ENCODE measurements at regions not wholly inside any gene's neighbourhood (a gene's known extent, or its start where the extent isn't known, plus 50 kb on each side); places are given as distances from the start of the nearest gene placed in this dataset.
"Not testable (repeated sequence)": the region's sequence is repeated elsewhere in the genome, so short reads cannot be mapped to it uniquely, and the experiment has no call there.

DNA sequence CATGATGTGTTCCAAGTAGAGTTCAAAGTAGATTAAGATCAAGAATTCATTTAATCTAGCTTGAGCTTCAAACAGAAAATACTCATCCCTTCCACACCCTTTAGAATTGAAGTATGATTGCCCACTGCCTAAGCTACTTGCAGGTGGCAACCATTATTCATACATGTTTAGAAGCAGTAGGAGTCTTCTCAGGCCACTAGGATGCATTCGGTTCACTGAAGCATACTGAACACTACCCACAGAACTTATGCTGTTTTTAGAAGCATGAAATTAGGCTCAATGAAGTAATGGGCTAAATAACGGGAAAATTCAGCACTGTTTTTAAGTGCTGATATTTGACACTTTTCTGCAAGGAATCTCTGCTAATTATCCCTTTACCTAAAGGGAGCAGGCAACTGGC, 263.4 kb downstream of the DEPDC1B start:
- no peaks in the 10 kb centered on the region for H4K20me1 ChIP-seq (ENCODE audit: insufficient read depth)
- H3K36me3 ChIP-seq (ENCODE audit: low read depth): no peaks in the 10 kb centered on the region
- no peak overlapping the region for H3K9ac ChIP-seq
- in situ Hi-C loops (cut with MboI): no loop called here
- no peak overlapping the region for H3K4me3 ChIP-seq
- TF ChIP-seq EZH2 (IDR thresholded peaks at IDR 0.05; ENCODE audit: insufficient read depth, poor library complexity, severe bottlenecking): no peak
- no peak for TF ChIP-seq EZH2phosphoT487 (IDR thresholded peaks at IDR 0.05; ENCODE audit: insufficient read depth, low read depth)
- H3K79me2 ChIP-seq (ENCODE audit: insufficient read depth): no peaks in the 10 kb centered on the region
- no peak overlapping the region for H3K4me2 ChIP-seq (ENCODE audit: unreplicated experiment)
- no peaks in the 10 kb centered on the region for H3K4me1 ChIP-seq (ENCODE audit: insufficient read depth)
- no peak overlapping the region for H2AFZ ChIP-seq
- no peak overlapping the region for H3K27ac ChIP-seq
- no peaks in the 10 kb centered on the region for H3K9me3 ChIP-seq (ENCODE audit: low read depth)
- H3F3A ChIP-seq (ENCODE audit: insufficient read depth): no peaks in the 10 kb centered on the region
- H3K27me3 ChIP-seq (replicated peaks; ENCODE audit: insufficient read depth): no peaks in the 10 kb centered on the region
- DNase-seq: no peak
- 14 to 20% methylated on average over 2 of the region's 2 CpGs for WGBS, 2 experiments (ENCODE audit: low coverage in 1 of 2, low lambda C conversion rate in 2 of 2, missing lambda C conversion rate in 2 of 2)
- H3K9me2 ChIP-seq (ENCODE audit: insufficient read depth): no peaks in the 10 kb centered on the region

DNA sequence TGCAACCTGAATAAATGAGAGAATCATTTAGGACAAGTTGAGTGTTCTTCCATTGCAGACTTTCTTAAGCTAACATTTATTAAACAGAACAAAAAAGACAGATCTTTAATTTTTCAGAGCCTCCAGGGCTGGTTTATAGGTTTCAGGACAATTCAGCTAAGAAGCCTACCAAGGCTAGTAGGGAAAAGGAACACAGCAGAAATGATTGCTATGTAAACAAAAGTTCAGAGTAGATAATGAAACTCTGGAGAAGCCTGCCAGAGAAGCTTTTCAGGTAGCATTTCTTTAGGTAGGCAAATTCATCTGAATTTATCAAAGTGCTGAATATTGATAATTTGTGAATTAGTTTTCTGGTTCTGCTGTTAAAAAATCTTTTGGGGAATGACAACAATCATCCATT, 264.2 kb downstream of the DEPDC1B start:
- Histone ChIP-seq H3F3A (ENCODE audit: insufficient read depth) (no peaks in the 10 kb centered on the region), H3K9me2 (ENCODE audit: insufficient read depth) (no peaks in the 10 kb centered on the region), H3K27me3 (replicated peaks; ENCODE audit: insufficient read depth) (no peaks in the 10 kb centered on the region), H3K4me2 (ENCODE audit: unreplicated experiment) (no peak overlapping the region), H3K27ac (no peak overlapping the region), H3K9me3 (ENCODE audit: low read depth) (no peaks in the 10 kb centered on the region), H3K9ac (no peak overlapping the region), H3K4me3 (no peak overlapping the region), H4K20me1 (ENCODE audit: insufficient read depth) (no peaks in the 10 kb centered on the region), H3K36me3 (ENCODE audit: low read depth) (no peaks in the 10 kb centered on the region), H2AFZ (no peak overlapping the region), H3K4me1 (ENCODE audit: insufficient read depth) (no peaks in the 10 kb centered on the region), H3K79me2 (ENCODE audit: insufficient read depth) (no peaks in the 10 kb centered on the region)
- in situ Hi-C loops (cut with MboI): no loop called here
- DNase-seq: no peak
- TF ChIP-seq EZH2phosphoT487 (IDR thresholded peaks at IDR 0.05; ENCODE audit: insufficient read depth, low read depth) (no peak), EZH2 (IDR thresholded peaks at IDR 0.05; ENCODE audit: insufficient read depth, poor library complexity, severe bottlenecking) (no peak)

DNA sequence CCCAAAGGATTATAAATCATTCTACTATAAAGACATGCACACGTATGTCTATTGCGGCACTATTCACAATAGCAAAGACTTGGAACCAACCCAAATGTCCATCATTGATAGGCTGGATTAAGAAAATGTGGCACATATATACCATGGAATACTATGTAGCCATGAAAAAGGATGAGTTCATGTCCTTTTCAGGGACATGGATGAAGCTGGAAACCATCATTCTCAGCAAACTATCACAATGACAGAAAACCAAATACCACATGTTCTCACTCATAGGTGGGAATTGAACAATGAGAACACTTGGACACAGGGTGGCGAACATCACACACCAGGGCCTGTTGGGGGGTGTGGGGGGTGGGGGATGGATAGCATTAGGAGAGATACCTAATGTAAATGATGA, 273.8 kb downstream of the DEPDC1B start:
- H3K9ac ChIP-seq; H3F3A ChIP-seq (ENCODE audit: insufficient read depth); H3K27ac ChIP-seq; H3K4me2 ChIP-seq (ENCODE audit: unreplicated experiment); H3K27me3 ChIP-seq (replicated peaks; ENCODE audit: insufficient read depth); H4K20me1 ChIP-seq (ENCODE audit: insufficient read depth); DNase-seq; H3K4me1 ChIP-seq (ENCODE audit: insufficient read depth); H2AFZ ChIP-seq; H3K79me2 ChIP-seq (ENCODE audit: insufficient read depth); in situ Hi-C loops (cut with MboI); H3K9me3 ChIP-seq (ENCODE audit: low read depth); H3K36me3 ChIP-seq (ENCODE audit: low read depth); H3K4me3 ChIP-seq; H3K9me2 ChIP-seq (ENCODE audit: insufficient read depth): not testable (repeated sequence)
- 57 to 77% methylated on average over 3 of the region's 3 CpGs for WGBS, 2 experiments (ENCODE audit: low coverage in 1 of 2, low lambda C conversion rate in 2 of 2, missing lambda C conversion rate in 2 of 2)

GRCh38 chr5:60420773-60421172, 279.2 kb downstream of the DEPDC1B start:
- H4K20me1 ChIP-seq (ENCODE audit: insufficient read depth); H3K27me3 ChIP-seq (replicated peaks; ENCODE audit: insufficient read depth); H3K36me3 ChIP-seq (ENCODE audit: low read depth); H3F3A ChIP-seq (ENCODE audit: insufficient read depth); H3K4me3 ChIP-seq; H3K9ac ChIP-seq; H3K79me2 ChIP-seq (ENCODE audit: insufficient read depth); H2AFZ ChIP-seq; DNase-seq; H3K27ac ChIP-seq; H3K4me2 ChIP-seq (ENCODE audit: unreplicated experiment); H3K9me2 ChIP-seq (ENCODE audit: insufficient read depth); in situ Hi-C loops (cut with MboI); H3K9me3 ChIP-seq (ENCODE audit: low read depth); H3K4me1 ChIP-seq (ENCODE audit: insufficient read depth): not testable (repeated sequence)
- WGBS, 2 experiments (ENCODE audit: low coverage in 1 of 2, low lambda C conversion rate in 2 of 2, missing lambda C conversion rate in 2 of 2): 26 to 27% methylated on average over 3 of the region's 3 CpGs

DNA sequence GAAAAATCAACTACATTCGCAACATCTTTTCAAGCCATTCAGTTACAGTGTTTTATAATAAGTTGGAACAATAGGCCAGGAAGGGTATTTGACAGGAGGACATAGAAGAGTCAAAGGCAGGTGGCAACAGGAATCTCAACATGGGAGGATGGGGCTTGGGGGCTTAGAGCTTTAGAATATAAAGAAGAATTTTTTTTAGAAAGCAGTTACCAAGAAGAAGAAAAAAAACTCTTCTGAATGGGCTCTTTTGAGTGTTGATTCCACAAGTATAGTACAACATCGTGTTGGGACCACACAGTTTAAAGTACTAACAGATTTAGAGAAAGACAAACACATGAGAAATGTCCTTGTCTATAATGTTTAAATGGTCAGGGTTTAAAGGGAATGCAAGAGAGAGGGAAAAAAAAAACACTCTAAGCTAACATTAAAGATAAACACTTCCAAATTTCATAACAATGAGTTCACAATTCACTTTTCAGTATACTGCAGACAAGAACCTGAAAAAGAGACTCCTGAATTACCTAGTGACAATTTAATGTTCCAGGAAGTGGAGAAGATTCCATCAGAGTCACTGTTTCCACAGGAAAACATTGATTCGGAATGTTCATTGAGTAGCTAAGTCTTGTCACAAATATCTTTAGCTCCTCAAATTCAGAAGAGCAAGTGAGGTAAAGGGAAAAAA, 282.3 kb downstream of the DEPDC1B start:
- in situ Hi-C loops (cut with MboI): no loop called here
- Histone ChIP-seq H4K20me1 (ENCODE audit: insufficient read depth) (no peaks in the 10 kb centered on the region), H3K9ac (no peak overlapping the region), H3K9me3 (ENCODE audit: low read depth) (no peaks in the 10 kb centered on the region), H3K27me3 (replicated peaks; ENCODE audit: insufficient read depth) (no peaks in the 10 kb centered on the region), H2AFZ (no peak overlapping the region), H3K79me2 (ENCODE audit: insufficient read depth) (no peaks in the 10 kb centered on the region), H3K4me3 (no peak overlapping the region), H3K36me3 (ENCODE audit: low read depth) (no peaks in the 10 kb centered on the region), H3K9me2 (ENCODE audit: insufficient read depth) (no peaks in the 10 kb centered on the region), H3F3A (ENCODE audit: insufficient read depth) (no peaks in the 10 kb centered on the region), H3K4me2 (ENCODE audit: unreplicated experiment) (no peak overlapping the region), H3K27ac (no peak overlapping the region), H3K4me1 (ENCODE audit: insufficient read depth) (no peaks in the 10 kb centered on the region)
- TF ChIP-seq EZH2 (IDR thresholded peaks at IDR 0.05; ENCODE audit: insufficient read depth, poor library complexity, severe bottlenecking) (no peak), EZH2phosphoT487 (IDR thresholded peaks at IDR 0.05; ENCODE audit: insufficient read depth, low read depth) (no peak)
- no peak for DNase-seq
- 15 to 20% methylated on average over 3 of the region's 3 CpGs for WGBS, 2 experiments (ENCODE audit: low coverage in 1 of 2, low lambda C conversion rate in 2 of 2, missing lambda C conversion rate in 2 of 2)

Data from GM23248 (cell line).